Neuron (in vitro differentiated cells): ENCODE measurements at regions not wholly inside any gene's neighbourhood (a gene's known extent, or its start where the extent isn't known, plus 50 kb on each side); places are given as distances from the start of the nearest gene placed in this dataset.

Experiments used
- H2AFZ ChIP-seq: one replicate; pipeline ENCODE4 v1.6.1; 2013; ENCODE audit warnings: low read depth, mild to moderate bottlenecking, inconsistent platforms, low read length, moderate library complexity
- H3K27me3 ChIP-seq: one replicate; pipeline ENCODE4 v1.6.1; 2013; ENCODE audit warnings: low read length; ENCODE audit not compliant: insufficient read depth
- H3K36me3 ChIP-seq: one replicate; pipeline ENCODE4 v1.6.1; 2013; ENCODE audit warnings: low read length; ENCODE audit not compliant: insufficient read depth
- H3K4me1 ChIP-seq: one replicate; pipeline ENCODE4 v1.6.1; 2013; ENCODE audit warnings: low read length; ENCODE audit not compliant: insufficient read depth
- H3K4me3 ChIP-seq: 2 replicates; pipeline ENCODE4 v1.5.1; 2013; ENCODE audit warnings: mild to moderate bottlenecking, low read length, moderate library complexity
- H3K9me3 ChIP-seq: one replicate; pipeline ENCODE4 v1.6.1; 2013; ENCODE audit warnings: low read length

DNA sequence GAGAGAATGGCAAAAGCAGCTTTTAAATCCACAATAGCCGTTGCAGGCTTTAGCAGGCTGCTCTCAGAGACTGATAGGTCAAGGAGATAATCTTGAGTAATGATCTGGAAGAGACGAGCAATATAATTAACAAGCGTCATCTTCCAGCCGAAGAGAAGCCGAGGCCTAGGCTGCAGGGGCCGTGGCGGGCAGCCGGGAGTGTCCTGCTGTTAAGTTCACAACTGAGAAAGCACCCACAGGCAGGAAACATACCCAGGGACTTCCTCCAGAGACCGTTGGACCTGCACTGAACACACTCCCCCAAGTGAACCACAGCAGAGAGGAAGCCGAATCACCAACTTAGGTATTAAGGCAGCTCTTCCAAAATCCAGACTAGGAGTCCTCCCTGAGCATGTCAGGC, 182.3 kb downstream of the IRX2 start:
- H3K27me3 ChIP-seq, result no peaks in the 10 kb centered on the region
- no peaks in the 10 kb centered on the region for H3K9me3 ChIP-seq
- H3K36me3 ChIP-seq, result no peaks in the 10 kb centered on the region
- H3K4me1 ChIP-seq, result peaks cover 16% of the 10 kb centered on the region
- H3K4me3 ChIP-seq, result no peak overlapping the region
- no peak overlapping the region for H2AFZ ChIP-seq

DNA sequence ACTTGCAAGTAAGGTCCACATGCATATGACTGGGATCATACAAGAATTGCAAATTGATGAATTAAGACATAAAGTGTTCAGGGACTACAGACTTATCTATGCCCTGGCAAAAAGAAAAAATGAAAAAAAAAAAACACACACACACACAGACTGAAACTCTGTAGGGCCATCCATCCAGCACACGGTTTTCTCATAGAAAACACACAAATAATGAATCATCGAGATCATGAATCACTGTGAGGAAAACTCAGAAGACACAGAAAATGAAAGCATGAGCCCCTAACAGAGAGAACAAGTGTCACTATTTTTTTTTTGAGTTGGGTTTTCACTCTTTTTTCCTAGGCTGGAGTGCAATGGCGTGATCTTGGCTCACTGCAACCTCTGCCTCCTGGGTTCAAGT, 185.2 kb downstream of the IRX2 start:
- Histone ChIP-seq H3K36me3 (no peaks in the 10 kb centered on the region), H3K4me3 (no peak overlapping the region), H3K9me3 (peaks cover 2% of the 10 kb centered on the region), H3K4me1 (peaks cover 16% of the 10 kb centered on the region), H3K27me3 (no peaks in the 10 kb centered on the region), H2AFZ (no peak overlapping the region)

DNA sequence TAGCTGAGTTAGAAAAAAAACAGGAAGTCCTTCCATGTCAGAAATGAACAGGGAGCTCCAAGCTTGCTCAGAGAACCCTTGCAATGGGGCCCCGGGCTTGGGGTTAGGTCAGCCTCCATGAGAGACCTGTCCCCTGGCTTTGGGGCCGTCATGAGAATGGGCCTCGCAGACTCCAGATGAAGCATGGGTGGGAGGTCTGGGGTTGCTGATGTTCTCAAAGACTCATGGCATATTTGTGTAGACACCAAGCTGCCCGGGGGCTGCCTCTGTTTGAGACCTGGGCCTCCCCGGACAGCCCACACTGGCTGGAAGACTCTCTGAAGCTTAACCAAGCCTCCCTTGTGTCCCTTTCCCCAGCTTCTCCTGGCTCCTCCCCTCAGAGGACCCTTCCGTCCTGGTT, 186.3 kb downstream of the IRX2 start:
- Histone ChIP-seq H3K4me1 (peaks cover 9% of the 10 kb centered on the region), H3K9me3 (peaks cover 2% of the 10 kb centered on the region), H3K4me3 (no peak overlapping the region), H3K36me3 (no peaks in the 10 kb centered on the region), H3K27me3 (no peaks in the 10 kb centered on the region), H2AFZ (no peak overlapping the region)

GRCh38 chr5:2563046-2563445, 188.4 kb downstream of the IRX2 start:
- Histone ChIP-seq H3K4me3 (no peak overlapping the region), H3K36me3 (no peaks in the 10 kb centered on the region), H3K4me1 (no peaks in the 10 kb centered on the region), H3K9me3 (peaks cover 4% of the 10 kb centered on the region), H2AFZ (no peak overlapping the region), H3K27me3 (no peaks in the 10 kb centered on the region)

DNA sequence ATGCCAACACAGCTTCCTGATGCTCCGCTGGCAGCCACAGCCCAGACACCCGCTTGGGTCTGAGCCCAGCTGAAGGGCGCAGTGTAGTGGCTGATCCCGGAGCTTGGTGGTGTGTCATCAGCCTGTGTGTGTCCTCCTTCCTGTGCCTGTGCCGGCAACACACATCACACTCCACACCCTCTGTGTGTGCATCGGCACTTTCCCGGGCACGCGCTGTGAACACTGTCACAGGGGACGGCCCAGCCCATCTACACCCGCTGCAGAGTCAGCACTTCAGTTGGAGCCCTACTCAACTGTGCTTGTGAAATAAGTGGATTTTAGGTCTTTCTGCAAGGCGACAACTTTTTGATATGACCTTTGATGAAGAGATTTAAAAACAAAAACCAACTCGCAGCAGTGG, 189.4 kb downstream of the IRX2 start:
- Histone ChIP-seq H3K36me3 (no peaks in the 10 kb centered on the region), H3K9me3 (peaks cover 4% of the 10 kb centered on the region), H3K27me3 (no peaks in the 10 kb centered on the region), H2AFZ (no peak overlapping the region), H3K4me3 (no peak overlapping the region), H3K4me1 (no peaks in the 10 kb centered on the region)

DNA sequence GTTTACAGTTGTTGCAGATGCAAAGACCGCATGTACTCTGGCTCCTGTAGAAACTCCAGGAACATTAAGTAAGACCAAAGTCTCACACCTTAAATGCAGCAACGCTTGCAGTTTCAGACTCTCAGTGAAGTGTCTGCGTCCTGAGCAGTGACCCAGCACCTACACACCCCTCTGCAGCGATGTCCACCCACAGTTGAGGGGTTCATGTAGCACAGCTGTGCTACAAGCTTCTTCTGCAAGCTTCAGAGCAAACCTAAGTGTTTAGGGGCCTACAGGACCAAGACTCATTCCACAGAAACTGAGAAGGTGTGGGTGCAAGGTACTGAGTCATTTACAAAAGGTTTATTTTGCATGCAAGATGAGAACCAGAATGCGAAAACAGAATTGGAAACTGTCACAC, 191.0 kb downstream of the IRX2 start:
- H3K4me3 ChIP-seq, result no peak overlapping the region
- H3K4me1 ChIP-seq, result no peaks in the 10 kb centered on the region
- no peaks in the 10 kb centered on the region for H3K36me3 ChIP-seq
- H3K9me3 ChIP-seq, result peaks cover 8% of the 10 kb centered on the region
- no peak overlapping the region for H2AFZ ChIP-seq
- H3K27me3 ChIP-seq, result no peaks in the 10 kb centered on the region

DNA sequence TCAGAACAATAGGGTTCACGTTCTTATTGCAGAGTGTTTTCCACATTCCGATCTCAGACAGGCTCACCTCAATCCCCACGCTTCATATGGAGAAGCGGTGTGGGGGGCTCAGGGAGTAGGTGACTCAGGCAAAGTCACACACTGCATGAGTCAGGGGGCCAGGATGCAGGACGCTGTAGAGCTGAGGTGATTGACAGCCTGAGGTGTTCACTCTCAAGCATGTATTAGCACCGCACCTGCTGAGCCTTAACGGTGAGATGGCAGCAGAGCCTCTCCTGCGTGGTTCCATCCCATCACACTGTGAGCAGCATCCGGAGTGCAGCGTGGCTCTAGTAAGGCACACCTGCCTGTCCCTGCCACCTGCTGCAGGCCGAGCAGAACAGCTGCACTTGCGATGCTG, 194.0 kb downstream of the IRX2 start:
- H3K4me3 ChIP-seq, result no peak overlapping the region
- no peaks in the 10 kb centered on the region for H3K4me1 ChIP-seq
- H3K9me3 ChIP-seq, result peaks cover 12% of the 10 kb centered on the region
- no peaks in the 10 kb centered on the region for H3K36me3 ChIP-seq
- no peaks in the 10 kb centered on the region for H3K27me3 ChIP-seq
- H2AFZ ChIP-seq, result no peak overlapping the region

DNA sequence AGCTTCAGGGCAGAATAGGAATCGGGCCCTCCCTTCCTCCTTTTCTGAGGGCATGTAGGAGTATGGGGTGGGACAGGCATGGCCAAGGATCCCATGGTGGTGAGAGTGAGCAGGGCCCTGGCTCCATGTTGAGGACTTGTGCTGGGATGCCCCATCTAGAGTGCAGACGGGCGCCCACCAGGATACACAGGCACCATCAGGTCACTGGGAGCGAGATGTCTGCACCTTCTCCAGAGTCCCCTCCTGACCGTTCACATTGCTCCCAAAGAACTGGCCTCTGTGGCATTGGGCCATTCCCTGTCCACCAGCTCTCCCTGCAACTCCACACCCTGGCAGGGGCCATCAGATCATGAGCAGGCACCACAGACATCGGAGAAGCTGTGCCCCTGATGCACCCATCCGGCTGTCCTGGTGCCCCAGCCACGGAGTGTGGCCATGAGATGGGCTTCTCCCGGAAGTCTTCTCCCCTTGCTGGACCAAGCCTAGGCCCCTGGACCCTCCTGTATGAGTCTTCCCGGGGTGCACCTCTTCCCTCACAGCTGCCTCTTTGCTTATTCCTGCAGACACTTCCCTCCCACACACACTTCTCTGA, 195.0 kb downstream of the IRX2 start:
- Histone ChIP-seq H3K27me3 (no peaks in the 10 kb centered on the region), H2AFZ (no peak overlapping the region), H3K4me3 (no peak overlapping the region), H3K9me3 (peaks cover 10% of the 10 kb centered on the region), H3K36me3 (no peaks in the 10 kb centered on the region), H3K4me1 (no peaks in the 10 kb centered on the region)

DNA sequence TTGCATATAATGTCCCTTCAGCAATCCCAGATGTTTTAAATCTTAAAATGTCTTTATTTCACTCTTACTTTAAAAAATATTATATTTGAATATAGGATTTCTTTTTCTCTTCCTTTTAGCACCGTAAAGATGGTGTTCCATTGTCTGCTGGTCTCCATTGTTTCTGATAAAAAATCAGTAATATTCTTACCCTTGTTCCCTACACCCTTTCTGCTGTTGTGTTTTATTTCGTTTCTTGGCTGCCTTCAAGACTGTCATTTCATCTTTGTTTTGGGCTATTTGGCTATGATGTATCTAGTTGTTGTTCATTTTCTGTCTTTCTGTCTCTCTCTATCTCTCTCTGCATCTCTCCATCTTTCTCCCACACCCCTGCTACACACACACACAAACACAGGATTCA, 197.9 kb downstream of the IRX2 start:
- H3K27me3 ChIP-seq, result no peaks in the 10 kb centered on the region
- no peak overlapping the region for H2AFZ ChIP-seq
- H3K36me3 ChIP-seq, result no peaks in the 10 kb centered on the region
- H3K4me1 ChIP-seq, result no peaks in the 10 kb centered on the region
- no peak overlapping the region for H3K4me3 ChIP-seq
- peaks cover 8% of the 10 kb centered on the region for H3K9me3 ChIP-seq

GRCh38 chr5:2550509-2550908, 201.0 kb downstream of the IRX2 start:
- peaks cover 4% of the 10 kb centered on the region for H3K9me3 ChIP-seq
- H3K4me3 ChIP-seq, result no peak overlapping the region
- no peaks in the 10 kb centered on the region for H3K36me3 ChIP-seq
- peaks cover 2% of the 10 kb centered on the region for H3K4me1 ChIP-seq
- no peak overlapping the region for H2AFZ ChIP-seq
- no peaks in the 10 kb centered on the region for H3K27me3 ChIP-seq

GRCh38 chr5:2549900-2550299, 201.6 kb downstream of the IRX2 start:
- Histone ChIP-seq H3K4me1 (peaks cover 7% of the 10 kb centered on the region), H3K36me3 (no peaks in the 10 kb centered on the region), H3K4me3 (no peak overlapping the region), H3K9me3 (peaks cover 4% of the 10 kb centered on the region), H3K27me3 (no peaks in the 10 kb centered on the region), H2AFZ (no peak overlapping the region)

DNA sequence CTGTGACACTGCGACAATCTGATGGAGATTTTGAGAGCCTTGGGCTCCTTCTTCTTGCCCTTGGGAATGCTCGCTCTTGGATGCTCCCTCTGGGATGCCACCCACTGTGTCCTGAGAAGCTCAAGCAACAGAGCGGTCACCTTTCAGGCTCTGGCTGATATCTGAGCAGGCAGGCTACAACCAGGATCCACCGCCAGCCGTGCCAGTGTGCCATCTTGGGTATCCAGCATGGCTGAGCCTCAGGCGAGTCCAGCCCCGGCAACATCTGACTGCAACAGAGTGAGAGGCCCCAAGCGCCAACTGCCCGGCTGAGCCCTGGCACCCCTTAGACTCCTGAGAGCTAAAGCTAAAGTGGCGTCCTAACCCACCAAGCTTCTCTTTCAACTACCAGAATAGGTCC, 202.1 kb downstream of the IRX2 start:
- Histone ChIP-seq H3K4me3 (no peak overlapping the region), H3K9me3 (no peaks in the 10 kb centered on the region), H3K27me3 (no peaks in the 10 kb centered on the region)

GRCh38 chr5:2546938-2547337, 204.5 kb downstream of the IRX2 start:
- Histone ChIP-seq H3K4me1 (peaks cover 7% of the 10 kb centered on the region), H3K27me3 (no peaks in the 10 kb centered on the region), H3K9me3 (no peaks in the 10 kb centered on the region), H2AFZ (no peak overlapping the region), H3K4me3 (no peak overlapping the region), H3K36me3 (no peaks in the 10 kb centered on the region)

More for the DNA sequence above, 202.1 kb downstream of the IRX2 start:
- H3K36me3 ChIP-seq, result no peaks in the 10 kb centered on the region
- peaks cover 7% of the 10 kb centered on the region for H3K4me1 ChIP-seq
- H2AFZ ChIP-seq, result no peak overlapping the region

DNA sequence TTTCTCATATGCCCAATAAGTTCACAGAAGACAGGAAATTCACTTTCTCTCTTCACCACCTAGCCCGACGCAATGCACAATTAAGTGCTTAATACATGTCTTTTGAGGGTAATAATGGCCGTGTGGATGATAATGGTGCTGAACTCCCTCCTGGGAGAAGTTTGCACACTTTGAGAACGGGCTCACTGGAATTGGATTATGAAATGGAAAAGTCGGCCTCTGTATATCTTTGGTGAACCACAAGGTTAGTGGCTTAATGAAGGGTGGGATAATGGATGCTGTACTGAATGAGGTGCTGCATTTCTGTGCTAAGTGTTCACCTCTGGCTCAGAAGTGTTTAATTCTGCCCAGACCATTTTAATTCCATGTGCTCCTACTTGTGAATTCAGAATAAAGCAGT, 207.5 kb downstream of the IRX2 start:
- no peaks in the 10 kb centered on the region for H3K27me3 ChIP-seq

More for the DNA sequence above, 207.5 kb downstream of the IRX2 start:
- Histone ChIP-seq H3K4me3 (no peak overlapping the region), H3K36me3 (no peaks in the 10 kb centered on the region), H3K4me1 (peaks cover 20% of the 10 kb centered on the region), H3K9me3 (no peaks in the 10 kb centered on the region), H2AFZ (no peak overlapping the region)
